ENCODE measurements at regions not wholly inside any gene's neighbourhood (a gene's known extent, or its start where the extent isn't known, plus 50 kb on each side); places are given as distances from the start of the nearest gene placed in this dataset.

- no peaks in the 10 kb centered on the region for H3K9me3 ChIP-seq
- H3K4me1 ChIP-seq, result no peaks in the 10 kb centered on the region
- intact Hi-C loops (cut with DNase I), result no loop called here
- ATAC-seq (no peak), DNase-seq (no peak)
- no peak overlapping the region for H3K4me3 ChIP-seq
- WGBS (ENCODE audit: insufficient coverage, low coverage, low lambda C conversion rate, missing lambda C conversion rate), result 23% methylated on average over 11 of the region's 11 CpGs
- H3K27me3 ChIP-seq, result no peaks in the 10 kb centered on the region
- H3K27ac ChIP-seq, result no peak overlapping the region
- H3K36me3 ChIP-seq, result no peaks in the 10 kb centered on the region
- TF ChIP-seq POLR2A (IDR thresholded peaks at IDR 0.05), result no peak
- no peak for TF ChIP-seq CTCF (IDR thresholded peaks at IDR 0.05)
These were observed 623.2 kb upstream of the ZFHX3 start for GRCh38 chr16:73670836-73671820.

GRCh38 chr16:73669535-73670274 lies 621.8 kb upstream of the ZFHX3 start:
- TF ChIP-seq POLR2A (IDR thresholded peaks at IDR 0.05), result no peak
- no peak for TF ChIP-seq CTCF (IDR thresholded peaks at IDR 0.05)
- no peaks in the 10 kb centered on the region for H3K27me3 ChIP-seq
- intact Hi-C loops (cut with DNase I), result no loop called here
- DNase-seq, result no peak
- no peaks in the 10 kb centered on the region for H3K36me3 ChIP-seq
- 18% methylated on average over 3 of the region's 4 CpGs for WGBS (ENCODE audit: insufficient coverage, low coverage, low lambda C conversion rate, missing lambda C conversion rate)
- H3K4me1 ChIP-seq, result no peaks in the 10 kb centered on the region
- H3K4me3 ChIP-seq, result no peak overlapping the region
- no peak for ATAC-seq
- H3K27ac ChIP-seq, result no peak overlapping the region
- H3K9me3 ChIP-seq, result no peaks in the 10 kb centered on the region

- no peak for DNase-seq
- no peak overlapping the region for H3K27ac ChIP-seq
- TF ChIP-seq POLR2A (IDR thresholded peaks at IDR 0.05) (no peak), CTCF (IDR thresholded peaks at IDR 0.05) (no peak)
- ATAC-seq, result no peak
- H3K9me3 ChIP-seq, result no peaks in the 10 kb centered on the region
- no peak overlapping the region for H3K4me3 ChIP-seq
- no peaks in the 10 kb centered on the region for H3K36me3 ChIP-seq
- WGBS (ENCODE audit: insufficient coverage, low coverage, low lambda C conversion rate, missing lambda C conversion rate), result 46% methylated on average over 2 of the region's 2 CpGs
- no peaks in the 10 kb centered on the region for H3K27me3 ChIP-seq
- intact Hi-C loops (cut with DNase I), result no loop called here
- H3K4me1 ChIP-seq, result no peaks in the 10 kb centered on the region
These were observed 615.8 kb upstream of the ZFHX3 start for GRCh38 chr16:73663720-73664119.

- no peaks in the 10 kb centered on the region for H3K36me3 ChIP-seq
- no peak for TF ChIP-seq POLR2A (IDR thresholded peaks at IDR 0.05)
- no peak for TF ChIP-seq CTCF (IDR thresholded peaks at IDR 0.05)
- no peak for ATAC-seq
- no peak overlapping the region for H3K4me3 ChIP-seq
- no peak overlapping the region for H3K27ac ChIP-seq
- no peaks in the 10 kb centered on the region for H3K27me3 ChIP-seq
- H3K9me3 ChIP-seq, result no peaks in the 10 kb centered on the region
- DNase-seq, result no peak
- intact Hi-C loops (cut with DNase I), result no loop called here
- no peaks in the 10 kb centered on the region for H3K4me1 ChIP-seq
- 45% methylated on average over 2 of the region's 2 CpGs for WGBS (ENCODE audit: insufficient coverage, low coverage, low lambda C conversion rate, missing lambda C conversion rate)
These were observed 588.3 kb upstream of the ZFHX3 start for GRCh38 chr16:73636196-73636595.

Measured in right lobe of liver (tissue), 6 donors.